COLO668 (cell line): ENCODE measurements at regions not wholly inside any gene's neighbourhood (a gene's known extent, or its start where the extent isn't known, plus 50 kb on each side); places are given as distances from the start of the nearest gene placed in this dataset.

Experiments
- DNase-seq: peaks from one replicate; lab custom pipeline; 2025; ENCODE audit not compliant: unreplicated experiment; lab: John Stamatoyannopoulos, UW

DNA sequence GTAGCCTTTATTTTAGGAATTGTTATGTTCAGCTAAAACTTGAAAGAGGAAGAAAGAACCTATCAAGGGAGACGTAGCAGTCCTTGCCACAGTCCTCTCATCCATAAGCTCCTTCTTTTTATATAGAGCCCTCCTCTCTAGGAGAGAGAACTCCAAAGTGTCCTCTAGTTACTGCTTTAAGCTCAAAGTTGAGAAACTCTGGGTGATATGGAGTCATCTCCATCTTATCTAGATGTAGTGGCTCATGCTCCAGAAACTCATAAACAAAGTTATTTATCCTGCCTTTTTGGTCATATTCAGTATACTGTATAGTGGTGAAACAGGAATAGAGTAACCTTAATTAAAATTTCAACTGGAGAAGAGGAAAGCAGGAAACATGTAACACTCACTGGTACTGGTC, 90.4 kb upstream of the ATF7IP start:
- no peak for DNase-seq

DNA sequence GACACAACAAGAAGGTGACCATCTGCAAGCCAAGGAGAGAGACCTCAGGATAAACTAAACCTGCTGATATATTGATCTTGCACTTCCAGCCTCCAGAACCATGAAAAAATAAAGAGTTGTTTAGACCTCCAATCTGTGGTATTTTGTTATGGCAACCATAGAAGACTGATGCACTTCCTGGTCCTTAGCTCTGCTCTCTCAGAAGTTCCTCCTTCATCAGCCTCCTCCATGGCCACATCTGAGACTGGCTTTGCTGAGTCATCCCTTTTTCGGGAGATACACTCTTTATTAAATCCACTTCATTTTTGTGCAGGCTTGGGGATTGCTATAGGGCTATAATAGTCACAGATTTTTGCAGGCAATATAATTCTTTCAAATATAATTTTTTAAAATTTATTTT, 89.6 kb upstream of the ATF7IP start:
- no peak for DNase-seq

DNA sequence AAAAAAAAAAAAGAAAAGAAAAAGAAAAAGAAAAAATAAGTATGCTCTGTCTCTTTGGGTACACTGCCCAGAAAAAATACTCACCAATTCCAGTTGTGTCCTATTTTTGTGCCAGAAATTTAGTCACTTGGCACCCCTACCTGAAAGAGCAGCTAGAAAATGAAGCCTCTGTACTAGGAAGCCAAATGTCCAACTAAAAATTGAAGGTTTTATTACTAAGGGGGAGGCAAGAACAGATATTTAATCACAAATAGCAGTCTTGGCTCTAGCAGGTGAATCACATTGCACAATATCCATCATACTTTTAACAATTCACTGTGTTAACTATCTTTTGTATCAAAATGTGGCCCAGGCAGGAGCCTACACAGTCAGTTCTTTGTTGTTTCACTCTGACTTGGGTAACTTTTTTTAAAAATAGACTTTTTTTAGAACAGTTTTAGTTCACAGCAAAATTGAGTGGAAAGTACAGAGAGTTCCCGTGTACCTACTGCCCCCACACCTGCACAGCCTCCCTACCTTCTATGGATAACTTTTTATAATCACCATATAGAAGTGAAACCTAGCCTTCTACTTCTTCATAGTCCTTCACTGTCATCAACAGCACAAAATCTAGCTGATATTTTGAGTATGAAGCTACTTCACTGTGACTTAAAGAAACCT, 87.1 kb upstream of the ATF7IP start:
- DNase-seq, result no peak

DNA sequence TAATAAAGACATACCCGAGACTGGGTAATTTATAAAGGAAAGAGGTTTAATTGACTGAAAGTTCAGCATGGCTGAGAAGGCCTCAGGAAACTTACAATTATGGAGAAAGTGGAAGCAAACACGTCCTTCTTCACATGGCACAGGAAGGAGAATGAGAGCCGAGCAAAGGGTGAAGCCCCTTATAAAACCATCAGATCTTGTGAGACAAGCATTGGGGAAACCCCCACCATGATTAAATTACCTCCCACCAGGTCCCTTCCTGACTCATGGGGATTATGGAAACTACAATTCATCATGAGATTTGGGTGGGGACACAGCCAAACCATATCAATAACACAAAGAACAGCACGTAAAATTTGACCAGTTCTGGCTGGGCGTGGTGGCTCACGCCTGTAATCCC, 85.6 kb upstream of the ATF7IP start:
- no peak for DNase-seq

DNA sequence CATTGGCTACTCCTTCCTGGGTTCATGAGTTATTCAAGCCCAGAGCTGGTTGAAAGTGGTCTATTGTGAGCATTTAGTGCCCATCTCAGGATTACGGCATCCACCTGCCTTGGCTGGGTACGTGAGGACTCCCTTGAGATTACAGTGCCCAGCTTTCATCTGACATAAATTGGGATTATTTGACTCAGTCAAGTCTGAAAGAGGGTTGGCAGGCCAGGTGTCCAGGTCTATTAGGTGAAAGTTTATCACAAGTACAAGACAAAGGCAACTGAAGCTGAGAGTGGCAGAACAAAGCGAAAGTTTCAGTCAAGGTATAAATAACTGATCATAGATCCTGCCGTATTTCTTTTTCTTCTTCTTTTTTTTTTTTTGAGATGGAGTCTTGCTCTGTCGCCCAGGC, 84.6 kb upstream of the ATF7IP start:
- no peak for DNase-seq

DNA sequence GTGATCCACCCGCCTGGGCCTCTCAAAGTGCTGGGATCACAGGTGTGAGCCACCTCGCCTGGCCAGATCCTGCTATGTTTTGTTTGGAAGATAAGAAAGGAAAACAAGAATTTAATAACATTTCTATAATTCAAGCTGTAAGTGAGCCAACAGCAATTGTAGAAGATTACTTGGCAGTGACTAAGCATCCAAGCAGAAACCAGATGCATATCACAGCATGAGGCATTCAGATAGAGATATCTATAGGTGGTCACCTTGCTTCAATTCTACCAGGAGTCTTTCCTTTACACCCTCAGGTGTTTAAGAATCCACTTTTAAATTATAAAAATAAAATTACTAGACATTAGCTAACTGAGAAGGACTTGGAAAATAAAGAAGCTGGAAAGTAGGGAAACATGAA, 83.9 kb upstream of the ATF7IP start:
- no peak for DNase-seq

DNA sequence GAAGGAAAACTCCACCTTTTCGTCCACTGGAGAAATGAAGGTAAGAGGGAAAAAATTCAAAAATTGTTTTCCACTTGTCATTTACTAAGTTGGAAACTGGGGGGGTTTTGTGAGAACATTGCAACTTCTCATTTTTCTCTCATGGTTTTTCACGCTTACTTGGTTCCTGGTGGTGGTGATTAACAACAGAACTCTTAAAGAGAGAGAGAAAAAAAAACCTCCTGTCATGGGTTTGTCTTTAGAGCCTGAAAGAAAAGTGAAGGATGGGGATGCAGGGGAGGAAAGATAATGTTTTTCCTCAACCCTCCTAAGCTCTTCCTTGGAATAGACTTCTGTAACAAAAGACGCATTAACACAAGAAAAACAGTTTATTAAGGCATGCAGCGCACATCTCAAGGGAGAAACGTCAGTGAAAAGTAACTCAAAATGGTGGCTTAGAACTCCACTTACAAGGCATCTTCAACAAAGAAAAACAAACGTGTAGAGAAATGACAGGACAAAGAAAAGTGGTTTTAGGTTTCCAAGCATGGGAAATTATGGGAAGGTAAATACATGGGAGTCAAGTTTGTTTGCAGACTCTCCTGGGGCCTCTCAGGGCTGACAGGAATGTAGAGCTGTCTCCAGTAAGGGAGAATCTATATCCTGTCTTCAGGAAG, 81.9 kb upstream of the ATF7IP start:
- peak; percentile 28 for DNase-seq

DNA sequence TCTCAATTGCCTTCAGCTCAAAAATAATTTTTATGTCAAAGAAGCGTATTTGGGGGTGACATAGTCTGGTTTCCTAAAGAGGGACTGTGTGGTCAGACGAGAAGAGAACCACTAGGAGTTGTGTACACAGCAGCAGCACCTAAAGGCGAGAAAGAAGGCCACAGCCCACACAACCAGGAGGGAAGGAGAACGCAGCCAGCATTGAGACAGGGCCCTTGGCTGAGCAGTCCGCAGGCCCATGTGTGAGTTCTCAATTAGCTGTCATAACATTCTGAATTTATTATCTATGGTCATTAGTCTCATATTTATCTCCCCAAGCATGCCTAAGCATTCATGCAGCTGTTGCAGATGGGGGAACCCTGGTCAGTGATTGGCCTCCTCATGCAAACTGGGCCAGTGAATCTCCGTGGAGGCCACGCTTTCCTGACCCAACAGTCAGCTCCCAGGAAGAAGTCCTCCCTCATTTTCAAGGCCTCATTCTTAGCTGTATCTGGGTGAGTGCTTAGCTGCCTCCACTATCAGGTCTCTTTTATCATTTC, 81.2 kb upstream of the ATF7IP start:
- DNase-seq, result peak; percentile 28

DNA sequence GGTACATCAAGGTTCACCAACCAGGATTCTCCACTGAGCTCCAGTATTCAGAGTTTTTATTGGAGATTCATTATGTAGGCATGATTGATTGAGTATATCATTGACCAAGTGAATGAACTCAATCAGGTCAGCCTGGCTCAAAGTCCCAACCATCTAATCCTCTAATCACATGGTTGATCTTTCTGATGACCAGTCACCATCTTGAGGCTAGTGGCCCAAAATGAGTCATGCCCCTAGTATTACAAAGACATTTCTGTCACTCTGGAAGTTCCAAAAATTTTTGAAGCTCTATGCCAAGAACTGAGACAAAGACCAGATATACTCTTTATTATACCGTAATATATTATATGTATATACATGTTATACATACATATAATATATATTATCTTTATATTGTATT, 75.9 kb upstream of the ATF7IP start:
- DNase-seq, result no peak

DNA sequence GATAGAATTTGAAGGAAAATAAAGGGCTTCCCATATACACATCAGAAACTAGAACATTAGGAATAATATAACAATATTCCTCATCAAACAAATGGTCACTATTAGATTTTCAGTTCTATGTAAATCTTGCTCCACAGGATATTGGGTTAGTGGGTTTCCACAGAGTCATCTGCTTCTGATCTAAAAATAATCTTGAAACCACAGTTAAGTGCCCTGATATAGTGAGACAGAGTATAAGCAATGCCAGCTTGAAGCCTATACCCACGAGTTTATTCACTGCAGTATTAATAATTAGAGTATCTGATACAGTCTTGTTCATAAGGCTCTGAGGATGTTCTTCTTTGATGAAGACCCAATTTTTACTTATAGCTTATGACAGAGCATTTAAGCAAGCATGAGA, 74.5 kb upstream of the ATF7IP start:
- no peak for DNase-seq

DNA sequence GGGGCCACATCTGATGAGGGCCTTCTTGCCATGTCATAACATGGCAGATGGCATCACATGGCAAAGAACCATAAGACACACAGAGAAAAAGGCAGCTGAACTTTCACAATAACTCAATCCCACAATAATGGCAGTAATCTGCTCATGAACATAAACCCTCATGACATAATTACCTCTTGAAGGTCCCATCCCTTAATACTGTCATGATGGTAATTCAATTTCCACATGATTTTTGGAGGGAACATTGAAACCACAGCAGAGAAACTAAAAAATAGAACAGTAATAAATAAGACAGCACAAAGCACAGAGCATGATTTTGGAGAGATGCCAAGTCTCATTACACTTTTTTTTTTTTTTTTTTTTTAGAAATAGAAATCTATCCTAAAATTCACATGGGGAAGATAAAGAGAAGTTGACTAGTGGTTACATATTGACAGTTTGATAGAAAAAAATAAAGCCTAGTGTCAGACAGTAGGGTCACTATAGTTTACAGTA, 61.8 kb upstream of the ATF7IP start:
- no peak for DNase-seq

DNA sequence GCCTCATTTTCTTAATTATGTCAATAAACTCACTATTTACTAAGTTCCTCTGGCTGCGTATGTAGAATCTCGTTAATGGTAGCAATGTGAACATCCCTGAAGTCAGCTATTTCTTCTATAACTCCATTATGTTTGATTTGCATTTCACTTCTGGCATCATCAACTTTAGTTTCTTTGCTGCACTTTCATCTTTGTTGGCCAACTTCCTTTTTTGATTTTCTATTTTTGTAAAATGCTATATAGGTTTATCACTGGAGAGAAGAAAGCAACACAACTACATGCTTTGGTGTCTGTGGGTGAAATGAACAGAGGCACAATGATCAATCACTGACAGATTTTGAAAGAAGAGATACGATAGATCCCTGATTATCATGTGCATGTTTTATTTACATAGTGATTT, 58.5 kb upstream of the ATF7IP start:
- DNase-seq, result no peak

DNA sequence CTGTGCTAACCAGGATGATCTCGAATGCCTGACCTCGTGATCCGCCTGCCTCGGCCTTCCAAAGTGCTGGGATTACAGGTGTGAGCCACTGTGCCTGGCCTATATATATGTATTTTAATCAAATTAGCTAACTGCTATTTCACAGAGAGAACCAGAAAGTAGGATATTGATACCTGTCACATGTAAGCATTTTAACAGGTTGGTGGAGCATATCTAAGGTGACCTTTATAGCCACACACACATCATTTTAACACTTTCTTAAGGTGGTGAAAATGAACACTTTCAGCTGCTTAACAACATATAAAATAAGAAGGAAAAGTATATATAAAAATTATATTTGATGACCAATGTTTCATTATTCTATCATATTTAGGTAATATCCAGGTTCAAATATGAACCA, 57.0 kb upstream of the ATF7IP start:
- no peak for DNase-seq

DNA sequence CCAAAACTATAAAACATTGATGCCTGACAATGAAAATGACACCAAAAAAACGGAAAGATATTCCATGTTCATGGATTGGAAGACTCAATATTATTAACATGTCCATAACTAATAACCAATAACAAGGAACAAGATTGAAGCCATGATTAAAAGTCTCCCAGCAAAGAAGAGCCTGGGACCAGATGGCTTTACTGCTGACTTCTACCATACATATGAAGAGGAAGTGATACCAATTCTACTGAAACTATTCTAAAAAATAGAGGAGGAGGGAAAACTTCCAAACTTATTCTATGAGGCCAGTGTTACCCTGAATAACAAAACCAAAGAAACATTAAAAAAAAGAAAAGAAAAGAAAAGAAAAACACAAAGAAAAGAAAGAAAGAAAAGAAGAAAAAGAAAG, 54.6 kb upstream of the ATF7IP start:
- DNase-seq, result no peak

DNA sequence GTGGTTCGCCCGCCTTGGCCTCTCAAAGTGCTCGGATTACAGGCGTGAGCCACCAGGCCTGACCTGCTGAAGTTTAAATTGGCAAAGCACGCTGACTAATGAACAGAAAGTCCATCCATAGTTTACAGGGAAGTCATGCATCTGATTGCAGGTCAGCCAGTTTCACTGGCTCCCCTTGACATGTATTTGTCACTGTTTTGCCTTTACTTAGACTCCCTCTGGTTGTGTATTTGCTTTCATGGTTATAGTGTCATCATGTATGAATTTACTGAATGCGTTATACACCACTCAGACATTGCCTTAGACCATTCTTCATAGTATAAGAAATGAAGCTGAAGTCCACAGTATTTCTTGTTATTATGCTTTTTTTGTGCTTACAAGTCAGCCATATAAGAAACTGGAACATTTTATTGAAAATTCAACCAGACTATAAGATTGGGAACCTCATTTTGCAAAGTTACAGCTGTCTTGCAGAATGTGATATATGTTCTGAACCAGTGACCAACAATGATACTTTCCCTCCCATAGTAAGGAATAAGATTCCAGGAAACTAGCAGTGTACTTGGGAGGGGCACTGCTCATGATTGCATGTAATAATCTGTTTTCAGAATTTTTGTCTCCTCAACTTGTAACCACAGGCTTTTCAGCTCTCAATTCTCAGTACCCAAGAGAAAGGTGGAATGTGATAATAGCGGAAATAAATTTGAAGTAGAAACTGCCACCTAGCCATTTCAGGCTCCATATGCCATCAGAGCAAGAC, 51.9 kb upstream of the ATF7IP start:
- no peak for DNase-seq

DNA sequence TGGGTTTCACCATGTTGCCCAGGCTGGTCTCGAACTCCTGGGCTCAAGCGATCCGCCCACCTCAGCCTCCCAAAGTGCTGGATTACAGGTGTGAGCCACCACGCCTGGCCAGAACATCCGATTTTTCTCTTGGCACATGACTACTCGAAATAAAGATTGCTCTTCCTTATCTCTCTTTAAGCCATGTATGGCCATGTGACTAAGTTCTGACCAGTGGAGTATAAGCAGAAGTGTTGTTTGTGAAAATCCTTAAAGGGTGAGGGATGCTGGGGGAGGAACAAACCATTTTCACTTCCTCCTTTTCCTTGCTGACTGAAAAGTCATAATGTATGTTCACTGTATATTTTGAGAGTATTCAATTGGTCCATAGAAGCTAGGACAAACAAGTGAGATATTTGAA, 50.7 kb upstream of the ATF7IP start:
- no peak for DNase-seq

DNA sequence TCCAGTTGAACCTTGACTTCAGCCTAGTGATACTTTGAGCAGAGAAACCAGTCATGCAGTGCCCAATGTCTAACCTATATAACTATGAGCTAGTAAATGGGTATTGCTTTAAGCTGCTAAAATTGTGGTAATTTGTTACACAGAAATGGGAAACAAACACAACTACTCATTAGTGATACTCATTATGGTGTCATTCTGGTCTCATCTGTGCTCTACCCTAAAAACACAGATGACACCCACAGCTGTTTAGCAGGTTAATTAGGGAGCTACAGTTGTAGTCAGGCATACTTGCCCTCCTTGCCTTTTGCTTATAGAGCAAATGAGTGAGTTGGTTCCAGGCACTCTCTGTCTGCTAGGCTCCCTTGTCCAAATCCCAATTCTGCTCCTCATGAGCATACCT, 50.0 kb upstream of the ATF7IP start:
- DNase-seq, result no peak
